Stimulated activated CD4-positive, alpha-beta T cell treated with anti-CD3 and anti-CD28 coated beads, Interleukin-4, amount 100 ng/mL, for 24 hours (primary cell): ENCODE measurements at regions not wholly inside any gene's neighbourhood (a gene's known extent, or its start where the extent isn't known, plus 50 kb on each side); places are given as distances from the start of the nearest gene placed in this dataset.

Experiments
- DNase-seq: peaks from one replicate; pipeline ENCODE4 v3.0.0-alpha.2; 2020

DNA sequence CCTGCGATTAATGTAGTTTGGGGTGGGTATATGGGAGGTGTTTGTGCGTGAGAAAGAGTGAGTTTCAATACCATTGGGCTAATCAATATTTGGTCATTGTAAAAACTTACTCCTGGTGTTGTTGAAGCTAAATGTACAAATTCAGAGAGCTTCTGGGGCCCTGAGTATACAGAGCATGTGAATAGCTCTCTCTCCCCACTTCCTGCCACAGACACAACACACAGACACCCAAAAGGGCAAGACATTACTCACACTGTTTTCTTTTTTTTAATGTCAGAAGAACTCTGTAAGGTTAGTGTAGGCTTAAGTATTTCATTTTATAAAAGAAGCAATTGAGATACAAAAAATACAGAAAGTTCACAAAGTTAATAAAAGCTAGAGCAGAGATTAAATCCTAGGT lies 151.3 kb upstream of the KCNIP4 start:
- DNase-seq = no peak

DNA sequence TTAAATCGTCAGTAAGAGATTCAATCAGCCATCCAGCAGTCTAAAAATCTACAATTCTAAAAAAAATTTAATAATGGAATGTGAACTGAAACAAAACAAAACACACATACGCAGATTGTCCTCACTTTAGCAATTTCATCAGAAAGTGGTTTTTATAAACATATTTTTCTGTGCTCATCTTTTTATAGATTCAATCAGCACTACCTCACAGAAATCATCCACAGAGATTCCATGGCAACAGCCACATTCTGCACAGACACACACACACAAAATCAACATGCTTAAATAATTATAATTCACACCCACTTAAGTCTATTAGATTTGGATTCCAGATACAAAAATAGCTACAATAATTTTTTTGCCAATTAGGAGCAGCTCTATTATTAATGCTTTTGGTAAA lies 149.0 kb upstream of the KCNIP4 start:
- DNase-seq = no peak

DNA sequence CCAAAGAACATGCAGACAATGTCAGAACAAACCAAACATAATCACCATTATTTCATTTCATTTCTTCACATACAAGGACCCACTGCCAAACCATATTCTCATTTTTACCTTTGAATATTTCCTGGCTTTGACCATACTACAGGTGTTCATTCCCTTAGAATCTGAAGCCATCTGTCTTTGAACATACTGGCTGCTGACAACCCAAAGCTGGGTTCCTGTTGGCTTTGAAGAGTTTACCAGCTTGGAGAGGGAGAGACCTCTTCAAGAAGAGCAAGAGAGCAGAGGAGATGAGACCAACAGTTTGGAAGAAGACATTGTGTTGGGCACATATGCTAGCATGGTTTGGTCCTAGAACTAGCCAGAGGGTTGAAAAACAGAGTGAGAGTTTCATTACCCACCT lies 145.6 kb upstream of the KCNIP4 start:
- DNase-seq = no peak

DNA sequence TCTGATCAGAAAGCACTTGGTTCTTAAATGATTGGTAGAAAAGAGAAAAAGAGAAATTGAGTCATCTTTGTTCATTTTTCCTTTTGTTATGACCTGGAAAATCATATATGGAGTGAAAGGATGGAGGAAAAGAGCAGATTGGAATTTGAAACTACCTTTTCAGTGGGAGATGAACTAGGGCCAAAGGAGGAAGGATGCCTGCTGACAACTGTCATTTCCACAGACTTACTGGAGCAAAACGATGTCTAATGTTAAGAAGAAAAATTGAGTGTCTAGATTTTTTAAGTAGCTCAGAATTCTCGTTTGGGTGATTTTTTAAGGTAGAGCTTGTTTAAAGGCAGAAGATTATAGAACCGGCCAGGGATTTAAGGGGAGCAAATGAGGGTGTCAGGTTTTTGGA lies 144.6 kb upstream of the KCNIP4 start:
- DNase-seq = no peak

DNA sequence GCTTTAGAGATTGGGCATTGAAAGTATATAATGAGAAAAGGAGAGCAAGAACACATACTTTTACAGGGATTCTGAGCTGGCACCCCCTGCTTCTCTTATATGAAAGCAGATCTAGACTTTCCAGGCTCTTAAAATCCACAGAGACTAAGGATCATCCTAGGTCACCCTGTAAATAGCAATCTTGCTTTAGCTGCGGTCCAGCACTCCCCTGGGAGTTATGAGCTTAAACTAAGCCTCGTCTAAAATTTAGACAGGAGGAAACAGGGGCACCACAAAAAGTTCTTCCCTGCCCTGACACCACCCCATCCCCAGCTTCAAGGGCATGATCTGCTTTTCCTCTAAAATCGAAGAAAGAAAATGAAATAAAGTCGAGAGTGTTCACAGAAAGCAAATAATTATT lies 143.3 kb upstream of the KCNIP4 start:
- no peak for DNase-seq

DNA sequence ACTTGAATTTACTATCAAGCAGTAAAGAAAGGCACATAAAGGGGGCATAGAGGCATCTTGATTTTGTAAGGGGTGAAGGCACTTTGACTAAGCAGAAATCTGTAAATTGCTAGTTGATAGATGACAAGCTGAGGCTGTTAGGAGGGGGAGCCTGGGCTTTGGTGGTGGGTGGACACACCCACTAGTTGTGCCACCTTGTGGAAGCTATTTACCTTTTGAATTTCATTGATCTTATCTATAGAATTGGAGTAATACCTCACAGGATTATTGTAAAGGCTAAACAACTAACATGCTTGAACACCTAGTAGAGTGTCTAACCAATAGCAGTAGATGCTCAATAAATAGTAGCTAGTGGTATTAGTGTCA lies 142.8 kb upstream of the KCNIP4 start:
- DNase-seq = no peak

DNA sequence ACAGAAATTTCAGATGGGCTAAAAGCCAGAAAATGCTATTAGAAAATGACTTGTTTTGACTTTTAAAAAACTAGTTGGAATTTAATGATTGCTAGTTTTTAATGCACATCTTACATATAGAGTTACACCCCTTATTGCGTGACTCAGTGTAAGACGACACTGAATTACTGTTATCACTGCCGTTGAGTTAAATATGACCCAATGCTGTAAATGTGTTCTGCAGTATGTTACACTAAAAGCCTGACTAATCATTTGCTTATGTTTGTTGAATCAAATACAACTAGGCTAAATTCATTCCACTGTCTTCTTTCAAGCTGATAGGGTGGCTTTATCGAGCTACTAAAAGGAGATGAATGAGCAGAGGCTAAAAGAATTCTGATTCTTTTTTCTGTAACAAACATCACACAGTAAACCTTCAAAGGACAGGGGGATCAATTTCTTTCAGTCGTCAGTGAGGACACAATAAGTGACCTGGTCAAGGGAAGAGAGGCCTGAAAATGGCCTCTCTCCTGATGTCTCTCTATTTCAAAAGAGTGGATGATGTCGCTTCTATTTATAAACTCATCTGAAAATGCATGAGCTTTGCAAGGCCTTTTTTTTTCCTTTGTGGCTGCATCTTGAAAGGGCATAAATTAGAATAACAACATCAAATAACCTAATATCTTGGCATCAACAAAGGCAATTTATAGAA lies 142.2 kb upstream of the KCNIP4 start:
- DNase-seq = no peak

DNA sequence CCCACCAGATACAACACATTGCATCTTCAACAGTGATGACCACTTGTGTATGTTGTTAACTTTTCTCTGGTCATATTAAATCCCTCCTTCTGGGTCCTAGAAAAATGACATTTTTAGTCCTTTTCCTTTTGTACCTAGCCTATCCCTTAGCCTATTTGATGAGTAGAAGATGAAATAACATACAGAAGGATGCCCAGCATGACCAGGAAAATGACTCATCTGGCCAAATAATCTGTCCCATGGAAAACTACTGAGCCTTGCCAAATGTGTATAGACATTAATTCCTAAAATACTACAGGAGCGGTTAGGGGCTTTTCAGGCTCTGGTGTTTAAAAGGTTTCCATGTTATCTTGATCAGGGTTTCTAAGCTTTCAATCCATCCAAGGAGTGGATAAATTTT lies 129.0 kb upstream of the KCNIP4 start:
- DNase-seq = no peak

DNA sequence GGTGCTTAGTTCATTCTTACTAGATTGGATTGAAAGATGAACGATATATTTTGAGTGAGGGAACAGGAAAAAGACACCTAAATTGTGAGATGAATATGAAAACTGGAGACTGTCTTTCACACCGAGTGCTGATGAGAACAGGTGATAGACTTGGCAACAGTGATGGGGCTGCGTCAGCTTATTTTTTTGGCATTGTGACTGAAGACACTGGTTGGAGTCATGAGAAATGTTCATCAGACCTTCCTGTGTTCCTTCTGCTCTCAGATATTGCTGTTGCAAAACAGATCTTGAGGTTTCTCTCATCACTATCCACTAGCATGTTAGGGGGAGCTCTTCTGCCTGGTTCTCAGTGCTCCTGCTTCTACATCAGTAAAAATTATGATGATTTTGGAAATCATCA lies 124.2 kb upstream of the KCNIP4 start:
- no peak for DNase-seq

DNA sequence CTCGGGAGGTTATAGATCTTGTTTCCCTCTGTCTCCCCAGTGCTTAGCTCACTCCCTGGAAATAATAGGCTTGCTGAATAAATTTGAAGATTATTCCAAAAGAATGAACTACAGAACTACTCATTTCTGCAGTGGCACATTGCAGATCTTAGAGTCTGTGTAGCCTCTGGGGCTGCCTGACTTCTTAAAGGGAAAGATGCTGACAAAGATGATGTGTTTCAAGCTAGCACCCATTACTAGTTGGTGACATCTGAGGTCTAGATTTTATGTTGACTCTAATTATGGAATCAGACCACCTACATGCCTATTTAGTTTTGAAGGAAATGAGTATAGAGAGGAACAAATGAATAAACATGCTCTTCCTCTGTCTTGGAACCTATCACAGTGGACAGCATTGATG lies 123.7 kb upstream of the KCNIP4 start:
- no peak for DNase-seq

DNA sequence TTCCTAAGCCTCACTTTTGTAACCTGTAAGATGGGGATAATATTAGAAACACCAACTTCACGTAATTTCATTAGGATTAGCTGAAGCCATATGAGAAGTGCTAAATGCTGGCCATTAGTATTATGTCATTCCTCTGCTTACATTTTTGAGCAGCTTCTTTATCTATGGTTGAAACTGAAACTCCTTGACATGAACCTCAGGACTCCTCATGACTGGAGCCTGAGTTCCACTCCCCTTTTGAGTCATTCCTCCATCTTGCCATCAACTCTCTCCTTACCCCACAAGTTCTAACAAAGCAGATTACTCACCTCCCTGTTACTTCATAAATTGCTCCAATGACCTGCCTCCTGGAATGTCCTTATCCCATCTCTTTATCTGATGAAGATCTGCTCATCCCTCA lies 123.2 kb upstream of the KCNIP4 start:
- DNase-seq = no peak

DNA sequence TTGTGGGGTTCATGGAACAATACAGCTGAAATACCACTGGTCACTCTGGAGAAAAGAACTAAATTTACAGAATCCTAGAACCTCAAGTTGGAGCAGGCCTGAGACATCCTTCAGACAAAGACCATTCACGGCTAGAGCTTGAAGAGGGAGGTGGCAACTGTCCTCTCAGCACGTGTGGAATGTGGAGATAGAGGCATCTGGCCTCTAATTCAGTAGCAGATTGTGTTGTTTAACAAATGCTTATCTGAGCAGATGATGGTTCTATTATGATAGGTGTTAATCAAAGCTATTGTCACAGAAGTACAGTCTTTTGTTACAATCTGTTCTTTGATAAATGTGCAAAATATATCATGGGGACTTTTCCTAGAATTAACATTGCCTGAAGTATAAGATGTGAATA lies 121.7 kb upstream of the KCNIP4 start:
- DNase-seq = no peak

DNA sequence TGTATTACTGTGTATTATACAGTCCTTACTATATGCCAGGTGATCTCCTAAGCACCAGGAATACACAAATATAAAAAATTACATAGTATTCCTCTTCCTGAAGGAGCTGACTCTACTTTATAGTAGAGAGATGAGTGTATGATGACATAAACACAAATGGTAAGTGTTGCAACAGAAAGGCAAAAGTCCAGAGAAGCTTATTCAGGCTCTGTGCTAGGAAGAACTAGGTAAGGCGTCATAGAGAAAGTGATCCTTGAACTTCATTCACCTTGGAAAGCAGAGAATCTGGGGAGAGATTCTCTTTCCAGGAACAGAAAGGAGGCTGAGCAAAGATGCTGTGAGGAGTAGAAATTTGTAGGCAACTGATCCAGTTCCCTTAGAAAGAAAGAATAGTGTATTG lies 115.0 kb upstream of the KCNIP4 start:
- DNase-seq = no peak

DNA sequence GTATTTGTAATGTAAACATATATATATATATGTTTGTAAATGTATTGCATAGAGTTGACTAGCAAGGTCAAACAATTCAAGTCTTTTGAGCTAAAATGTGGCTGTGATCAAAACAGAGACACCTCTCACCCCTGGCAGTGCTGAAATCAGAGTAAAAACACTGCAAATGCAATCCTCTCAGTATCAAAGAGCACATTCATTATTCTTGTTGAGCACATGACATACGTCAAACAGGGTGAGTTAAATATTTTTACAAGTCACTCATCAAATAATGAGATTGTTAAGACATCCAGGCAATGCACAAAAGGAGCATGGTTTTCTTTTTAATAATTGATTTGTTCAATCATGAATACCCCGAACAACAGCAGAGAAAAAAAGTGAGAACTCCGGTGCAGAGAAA lies 114.1 kb upstream of the KCNIP4 start:
- no peak for DNase-seq

DNA sequence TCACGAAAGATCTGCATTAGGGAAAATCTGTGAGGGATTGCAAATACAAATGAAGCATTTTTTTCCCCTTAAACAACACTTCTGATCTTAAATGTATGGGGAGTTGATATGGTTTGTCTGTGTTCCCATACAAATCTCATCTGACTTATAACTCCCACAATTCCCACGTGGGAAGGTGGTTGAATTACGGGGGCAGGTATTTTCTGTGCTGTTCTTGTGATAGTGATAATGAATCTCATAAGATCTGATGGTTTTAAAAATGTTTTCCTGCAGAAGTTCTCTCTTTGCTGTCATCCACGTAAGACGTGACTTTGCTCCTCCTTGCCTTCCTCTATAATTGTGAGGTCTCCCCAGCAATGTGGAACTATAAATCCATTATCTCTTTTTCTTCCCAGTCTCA lies 107.4 kb upstream of the KCNIP4 start:
- no peak for DNase-seq

DNA sequence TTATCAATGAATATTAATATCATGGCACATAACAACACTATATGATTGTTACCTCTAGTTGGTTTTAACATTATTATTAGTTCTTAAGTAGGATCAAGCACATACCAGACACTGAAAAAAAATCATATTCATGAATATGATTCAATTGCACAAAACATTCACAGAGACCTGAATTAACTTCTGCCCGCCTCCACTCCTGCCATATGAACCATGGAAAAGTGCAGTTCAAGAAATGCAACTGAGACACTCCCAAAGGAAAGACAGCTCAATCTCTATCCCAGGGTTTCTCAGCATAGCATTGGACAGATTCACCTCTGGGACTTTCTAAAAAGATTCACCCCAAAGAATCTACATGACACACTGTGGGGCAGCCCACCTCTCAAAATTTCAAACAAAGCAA lies 103.5 kb upstream of the KCNIP4 start:
- DNase-seq = no peak

DNA sequence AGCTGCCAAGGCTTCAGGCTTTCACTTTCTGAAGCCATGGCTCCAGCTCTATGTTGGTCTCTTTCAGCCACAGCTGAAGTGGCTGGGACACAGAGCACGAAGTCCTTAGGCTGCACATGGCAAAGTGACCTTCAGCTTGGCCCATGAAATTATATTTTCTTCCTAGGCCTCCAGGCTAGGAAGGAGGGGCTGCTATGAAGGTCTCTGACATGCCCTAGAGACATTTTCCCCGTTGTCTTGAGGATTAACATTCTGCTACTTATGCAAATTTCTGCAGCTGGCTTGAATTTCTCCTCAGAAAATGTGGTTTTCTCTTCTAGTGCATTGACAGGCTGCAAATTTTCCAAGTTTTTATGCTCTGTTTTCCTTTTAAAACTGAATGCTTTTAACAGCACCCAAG lies 99.8 kb upstream of the KCNIP4 start:
- no peak for DNase-seq

DNA sequence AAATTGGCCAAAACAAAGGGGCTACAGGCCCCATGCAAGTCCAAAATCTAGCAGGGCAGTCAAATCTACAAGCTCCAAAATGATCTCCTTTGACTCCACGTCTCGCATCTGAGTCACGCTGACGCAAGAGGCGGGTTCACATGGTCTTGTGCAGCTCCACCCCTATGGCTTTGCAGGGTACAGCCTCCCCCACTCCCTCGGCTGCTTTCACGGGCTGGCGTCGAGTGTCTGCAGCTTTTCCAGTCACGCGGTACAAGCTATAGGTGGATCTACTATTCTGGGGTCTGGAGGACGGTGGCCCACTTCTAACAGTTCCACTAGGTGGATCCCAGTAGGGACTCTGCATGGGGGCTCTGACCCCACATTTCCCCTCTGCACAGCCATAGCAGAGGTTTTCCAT lies 99.2 kb upstream of the KCNIP4 start:
- no peak for DNase-seq

DNA sequence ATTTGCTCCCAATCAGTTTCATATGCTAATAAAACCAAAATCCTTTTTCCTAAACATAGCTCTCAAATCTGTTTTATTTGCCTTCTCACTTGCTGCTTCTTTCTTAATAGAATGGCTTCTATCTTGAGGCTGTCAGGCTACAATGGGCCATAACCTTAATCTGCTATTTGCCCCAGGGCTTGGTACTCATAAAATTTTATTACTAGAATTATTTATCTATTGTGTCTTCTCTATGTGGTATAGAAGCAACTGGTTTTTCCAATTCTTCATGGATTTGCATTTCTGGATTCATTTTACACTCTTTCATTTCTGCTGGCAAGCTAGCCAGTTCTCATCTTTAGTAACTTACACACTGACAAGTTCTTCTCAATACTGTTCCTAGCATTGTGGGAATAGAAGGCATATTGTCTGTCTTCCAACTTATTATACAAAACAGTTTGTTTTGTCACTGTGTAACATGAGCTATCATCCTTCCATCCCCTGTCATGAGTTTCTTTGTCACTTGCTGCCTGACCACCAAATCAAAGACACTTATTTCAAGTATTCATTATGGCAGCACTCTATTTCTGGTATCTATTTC lies 96.6 kb upstream of the KCNIP4 start:
- DNase-seq = no peak

DNA sequence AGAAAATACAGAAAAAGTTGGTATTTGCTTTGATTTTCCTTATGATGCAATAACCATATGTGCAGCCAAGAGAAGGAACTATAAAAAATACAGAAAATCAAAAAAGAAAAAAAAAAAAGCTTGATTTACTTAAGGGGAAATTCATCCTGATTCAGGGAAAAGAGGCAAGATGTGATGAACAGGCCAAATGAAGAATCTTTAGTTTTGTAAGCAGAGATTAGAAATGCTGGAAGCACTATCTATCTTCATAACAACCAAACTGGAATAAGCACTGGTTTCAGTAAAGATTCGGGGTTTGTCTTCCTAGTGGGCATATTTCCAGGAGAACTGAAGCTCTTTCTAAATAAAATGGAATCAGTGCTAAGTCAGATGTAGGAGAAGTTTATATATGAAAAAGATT lies 82.9 kb upstream of the KCNIP4 start:
- no peak for DNase-seq

DNA sequence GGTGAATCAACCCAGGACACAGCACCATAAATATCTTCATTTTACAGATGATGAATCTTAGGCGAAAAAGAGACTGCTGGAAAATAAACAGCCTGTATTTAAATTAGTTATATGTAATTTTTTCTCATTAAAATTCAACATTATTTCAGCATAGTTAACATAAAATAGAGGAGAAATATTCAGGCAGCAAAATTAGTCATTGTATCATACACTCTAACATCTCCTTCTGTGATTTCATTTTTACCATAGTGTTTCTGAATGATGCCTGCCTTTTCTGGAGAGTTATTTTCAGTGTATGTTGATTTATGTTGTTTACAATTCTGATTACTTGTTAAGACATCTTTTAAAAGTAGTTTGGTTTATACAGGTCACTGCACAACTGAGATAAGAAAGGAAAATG lies 82.3 kb upstream of the KCNIP4 start:
- no peak for DNase-seq

DNA sequence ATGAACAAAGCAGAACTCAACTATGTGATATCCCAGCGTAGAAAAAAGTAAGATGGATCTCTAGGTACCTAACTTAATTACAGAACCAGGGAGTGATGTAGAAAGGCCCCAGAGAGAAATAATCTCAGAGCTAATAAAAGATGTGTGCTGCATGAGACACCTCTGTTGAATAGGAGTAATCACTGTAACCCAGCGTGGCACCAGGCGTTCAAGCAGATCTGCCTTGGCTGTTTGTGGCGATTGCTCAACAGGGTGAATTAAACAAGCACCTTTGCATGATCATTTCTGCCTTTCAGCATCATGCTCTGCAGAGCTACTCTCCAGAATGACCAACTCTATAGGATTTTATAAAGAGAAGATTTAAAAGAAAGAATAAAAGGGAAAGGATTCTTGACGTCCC lies 81.7 kb upstream of the KCNIP4 start:
- DNase-seq = no peak

DNA sequence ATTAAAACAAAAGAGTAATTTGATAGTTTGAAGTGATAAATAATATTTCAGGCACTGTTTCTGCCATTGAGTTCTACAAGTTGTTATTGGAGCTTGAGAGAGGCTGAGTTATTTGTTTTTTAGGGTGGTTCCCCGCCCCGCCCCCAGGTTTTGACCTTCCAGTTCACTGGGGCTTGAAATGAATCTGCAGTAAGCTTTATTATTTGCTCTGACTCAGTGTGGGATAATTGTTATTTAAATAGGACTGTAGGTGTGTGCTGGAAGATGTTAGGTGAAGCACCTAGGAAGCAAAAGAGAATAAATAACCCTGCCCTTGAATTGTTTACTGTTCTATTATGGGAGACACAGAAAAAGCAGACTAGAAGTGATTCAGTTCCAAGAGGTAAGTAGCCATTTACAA lies 81.2 kb upstream of the KCNIP4 start:
- no peak for DNase-seq

DNA sequence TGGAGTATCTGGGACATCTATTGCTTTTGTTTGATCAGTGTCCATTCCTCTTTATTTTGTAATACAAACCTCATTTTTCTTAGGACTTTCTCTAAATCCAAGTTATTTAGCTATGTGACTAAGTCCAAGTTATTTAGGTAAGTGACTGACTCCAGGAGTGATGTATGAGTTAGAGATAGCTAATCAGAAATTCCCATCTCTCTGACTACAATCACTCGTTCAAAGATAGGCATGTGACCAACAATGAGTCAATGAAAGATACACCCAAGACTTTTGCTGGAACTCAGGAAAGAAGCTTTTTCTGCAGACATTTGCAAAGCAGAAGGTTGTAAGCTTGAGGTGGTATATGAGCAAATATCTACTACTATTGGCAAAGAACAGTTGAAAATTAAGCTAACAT lies 72.5 kb upstream of the KCNIP4 start:
- DNase-seq = no peak

DNA sequence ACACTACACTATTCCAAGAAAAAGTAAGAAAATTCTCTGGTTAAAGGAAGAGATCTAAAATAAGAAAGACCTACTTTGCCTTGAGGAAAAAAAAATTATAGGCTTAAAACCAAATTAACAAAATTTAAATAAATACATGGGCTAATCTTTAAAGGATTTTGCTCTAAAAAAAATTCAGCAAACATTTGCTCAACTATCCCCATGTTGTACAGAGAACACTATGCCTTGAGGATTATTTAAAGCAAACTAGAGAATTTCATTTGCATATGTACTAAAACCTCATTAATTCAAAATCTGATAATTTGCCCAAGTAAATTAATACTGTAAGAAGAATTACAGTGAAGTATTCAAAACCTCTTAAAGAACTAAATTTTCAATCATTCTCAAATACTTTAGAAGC lies 71.6 kb upstream of the KCNIP4 start:
- DNase-seq = no peak

DNA sequence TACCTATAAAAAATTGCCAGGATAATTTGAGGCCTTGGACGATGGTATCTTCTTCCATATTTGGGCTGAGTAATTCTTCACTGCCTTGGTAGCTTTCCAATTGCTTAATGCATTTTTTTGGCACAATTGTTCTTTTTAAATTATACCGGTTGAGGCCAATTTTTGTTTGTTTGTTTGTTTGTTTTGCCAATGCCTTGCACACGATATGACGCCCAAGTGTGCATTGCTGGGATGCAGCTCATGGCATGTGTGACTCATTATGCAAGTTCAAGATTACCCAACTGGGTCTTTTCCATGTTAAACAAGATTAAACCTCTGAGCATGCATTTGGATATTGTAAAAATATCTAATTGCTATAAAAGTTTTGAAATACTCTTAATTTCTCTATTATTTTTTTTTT lies 71.1 kb upstream of the KCNIP4 start:
- no peak for DNase-seq
